SK-N-MC (cell line): ENCODE measurements at regions not wholly inside any gene's neighbourhood (a gene's known extent, or its start where the extent isn't known, plus 50 kb on each side); places are given as distances from the start of the nearest gene placed in this dataset.

Source experiments
- DNase-seq: peaks from one replicate; pipeline ENCODE4 v3.0.0-alpha.2; 2011; ENCODE audit warnings: low read depth, low spot score
- H3K27ac ChIP-seq: fragments of 200-600 bp; sonication (generic); 2 replicates; pipeline ENCODE4 v1.5.1; 2016; ENCODE audit warnings: mixed run types
- H3K36me3 ChIP-seq: fragments of 200-600 bp; sonication (generic); 2 replicates; pipeline ENCODE4 v1.6.1; 2017; ENCODE audit warnings: antibody characterized with exemption, low read length, mixed read lengths; ENCODE audit not compliant: insufficient read depth
- H3K4me3 ChIP-seq: fragments of 200-600 bp; sonication (generic); 2 replicates; pipeline ENCODE4 v1.5.1; 2016
- H3K9ac ChIP-seq: fragments of 200-600 bp; sonication (generic); 2 replicates; pipeline ENCODE4 v1.8.0; 2017; ENCODE audit warnings: mixed run types, mixed read lengths; ENCODE audit not compliant: insufficient read length
- H3K9me3 ChIP-seq: fragments of 200-600 bp; sonication (generic); 2 replicates; pipeline ENCODE4 v1.6.1; 2017; ENCODE audit warnings: low read depth, mild to moderate bottlenecking, antibody characterized with exemption, low read length, moderate library complexity, mixed read lengths
- EZH2 ChIP-seq: fragments of 200-600 bp; sonication (generic); IDR thresholded peaks from one replicate; pipeline ENCODE4 v1.6.1; 2017; ENCODE audit warnings: antibody characterized with exemption
- FOXP2 ChIP-seq: optimal IDR thresholded peaks from 2 replicates; pipeline ENCODE3; 2011; ENCODE audit warnings: mild to moderate bottlenecking, moderate library complexity; ENCODE audit not compliant: insufficient read depth; ENCODE audit errors: extremely low read length, control extremely low read depth
- POLR2AphosphoS5 ChIP-seq: IDR thresholded peaks from 2 replicates; pipeline ENCODE4 v1.6.1; 2012; ENCODE audit warnings: mild to moderate bottlenecking, low read depth, low read length, borderline replicate concordance

GRCh38 chr16:76183647-76184046, 93.6 kb upstream of the CNTNAP4 start:
- H3K4me3 ChIP-seq: no peak overlapping the region
- no peaks in the 10 kb centered on the region for H3K36me3 ChIP-seq
- TF ChIP-seq FOXP2: no peak
- no peak for TF ChIP-seq EZH2
- no peak for TF ChIP-seq POLR2AphosphoS5
- H3K27ac ChIP-seq: no peak overlapping the region
- DNase-seq: no peak
- H3K9ac ChIP-seq: no peak overlapping the region
- H3K9me3 ChIP-seq: no peaks in the 10 kb centered on the region

GRCh38 chr16:76190057-76190456, 87.1 kb upstream of the CNTNAP4 start:
- TF ChIP-seq FOXP2 (no peak), POLR2AphosphoS5 (no peak)
- Histone ChIP-seq H3K27ac (no peak overlapping the region), H3K9ac (no peak overlapping the region), H3K4me3 (no peak overlapping the region), H3K36me3 (no peaks in the 10 kb centered on the region), H3K9me3 (no peaks in the 10 kb centered on the region)
- DNase-seq: no peak

- TF ChIP-seq FOXP2: no peak
- no peak for TF ChIP-seq EZH2
- no peak for TF ChIP-seq POLR2AphosphoS5
- H3K9me3 ChIP-seq: no peaks in the 10 kb centered on the region
- DNase-seq: no peak
- H3K27ac ChIP-seq: no peak overlapping the region
- no peak overlapping the region for H3K9ac ChIP-seq
- H3K4me3 ChIP-seq: no peak overlapping the region
- H3K36me3 ChIP-seq: no peaks in the 10 kb centered on the region
Measured at GRCh38 chr16:76190480-76190879, 86.7 kb upstream of the CNTNAP4 start.

DNA sequence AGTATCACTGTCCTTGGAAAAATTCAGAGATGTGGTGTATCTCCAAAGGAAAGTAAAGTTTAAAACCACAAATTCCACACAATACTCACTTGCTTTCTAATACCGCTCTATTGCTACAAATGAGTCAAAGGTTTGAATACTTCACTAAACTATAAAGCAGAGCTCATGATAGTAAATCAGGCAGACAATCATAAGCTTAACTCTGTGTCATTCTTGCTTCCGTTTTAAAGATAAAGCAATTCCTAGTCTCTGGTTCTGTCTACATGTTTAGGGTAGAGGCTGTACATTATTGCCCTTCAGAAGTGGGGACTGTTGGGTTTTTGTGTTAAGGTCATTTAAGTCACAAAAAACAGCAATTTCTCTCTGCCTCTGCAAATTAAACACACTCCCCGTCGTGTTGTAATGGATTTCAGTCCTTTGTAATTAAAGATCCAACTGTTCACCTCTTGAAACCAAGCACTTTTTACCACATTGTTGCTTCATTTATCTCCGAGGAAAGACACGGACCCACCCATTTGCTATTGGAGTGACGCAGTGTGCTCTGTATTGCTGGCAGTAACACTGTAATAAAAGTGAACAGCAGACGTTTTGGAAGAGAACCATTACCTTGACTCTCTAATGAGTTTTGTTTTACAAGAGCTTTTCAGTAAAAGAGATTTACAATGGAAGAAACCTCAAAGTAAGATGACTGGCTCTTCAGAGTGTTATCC, 83.1 kb upstream of the CNTNAP4 start:
- H3K36me3 ChIP-seq: no peaks in the 10 kb centered on the region
- H3K9me3 ChIP-seq: no peaks in the 10 kb centered on the region
- TF ChIP-seq EZH2: no peak
- no peak for TF ChIP-seq FOXP2
- TF ChIP-seq POLR2AphosphoS5: no peak
- no peak overlapping the region for H3K4me3 ChIP-seq
- no peak overlapping the region for H3K27ac ChIP-seq
- H3K9ac ChIP-seq: no peak overlapping the region
- no peak for DNase-seq

DNA sequence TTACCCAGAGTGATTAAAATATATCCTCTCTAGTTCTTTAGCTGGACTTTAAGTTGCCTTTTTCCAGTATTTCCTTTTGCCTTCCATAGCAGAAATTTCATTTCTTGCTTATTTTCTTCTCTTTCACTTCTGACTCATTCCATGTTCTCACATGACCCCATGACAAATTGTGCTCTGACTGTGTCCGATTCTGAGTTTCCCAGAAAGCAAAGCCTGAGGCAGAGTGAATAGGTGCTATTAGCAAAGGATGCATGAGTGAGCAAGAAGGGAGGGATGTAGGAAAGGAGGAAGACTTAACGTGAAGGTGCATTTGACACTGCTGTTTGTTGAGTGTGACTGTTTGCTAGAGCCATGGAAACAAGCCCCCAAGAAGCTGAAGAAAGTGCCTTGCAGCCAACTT, 82.6 kb upstream of the CNTNAP4 start:
- TF ChIP-seq POLR2AphosphoS5 (no peak), EZH2 (no peak), FOXP2 (no peak)
- Histone ChIP-seq H3K36me3 (no peaks in the 10 kb centered on the region), H3K9me3 (no peaks in the 10 kb centered on the region), H3K4me3 (no peak overlapping the region), H3K9ac (no peak overlapping the region), H3K27ac (no peak overlapping the region)
- DNase-seq: no peak

DNA sequence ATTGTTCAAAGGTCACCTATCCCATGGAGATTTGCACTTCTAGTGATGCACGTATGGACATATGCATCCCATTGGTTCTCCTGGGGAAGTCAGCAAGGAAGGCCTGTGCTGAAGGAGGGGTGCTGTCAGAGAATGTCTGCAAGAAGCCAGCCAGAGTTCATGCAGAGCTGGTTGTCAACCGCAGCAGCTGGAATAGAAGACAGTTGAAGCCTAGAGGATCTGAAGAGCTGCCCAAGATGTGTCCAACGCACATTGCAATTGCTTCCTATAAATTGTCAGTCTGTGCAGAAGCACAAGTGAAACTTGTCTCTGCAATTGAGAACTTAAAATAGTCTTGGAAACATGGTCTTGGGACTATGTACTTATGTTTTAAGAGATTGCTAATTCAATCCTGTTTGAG, 82.1 kb upstream of the CNTNAP4 start:
- DNase-seq: no peak
- Histone ChIP-seq H3K36me3 (no peaks in the 10 kb centered on the region), H3K9ac (no peak overlapping the region), H3K9me3 (no peaks in the 10 kb centered on the region), H3K27ac (no peak overlapping the region), H3K4me3 (no peak overlapping the region)
- no peak for TF ChIP-seq EZH2
- TF ChIP-seq POLR2AphosphoS5: no peak
- TF ChIP-seq FOXP2: no peak

- Histone ChIP-seq H3K9me3 (no peaks in the 10 kb centered on the region), H3K27ac (no peak overlapping the region), H3K9ac (no peak overlapping the region), H3K36me3 (no peaks in the 10 kb centered on the region), H3K4me3 (no peak overlapping the region)
- no peak for DNase-seq
- no peak for TF ChIP-seq FOXP2
- TF ChIP-seq POLR2AphosphoS5: no peak
- TF ChIP-seq EZH2: no peak
Measured at GRCh38 chr16:76195648-76196047, 81.6 kb upstream of the CNTNAP4 start.

- no peak overlapping the region for H3K9ac ChIP-seq
- H3K9me3 ChIP-seq: no peaks in the 10 kb centered on the region
- TF ChIP-seq POLR2AphosphoS5 (no peak), FOXP2 (no peak), EZH2 (no peak)
- no peak for DNase-seq
- H3K4me3 ChIP-seq: no peak overlapping the region
- no peak overlapping the region for H3K27ac ChIP-seq
- H3K36me3 ChIP-seq: no peaks in the 10 kb centered on the region
Measured at GRCh38 chr16:76197900-76198299, 79.3 kb upstream of the CNTNAP4 start.

DNA sequence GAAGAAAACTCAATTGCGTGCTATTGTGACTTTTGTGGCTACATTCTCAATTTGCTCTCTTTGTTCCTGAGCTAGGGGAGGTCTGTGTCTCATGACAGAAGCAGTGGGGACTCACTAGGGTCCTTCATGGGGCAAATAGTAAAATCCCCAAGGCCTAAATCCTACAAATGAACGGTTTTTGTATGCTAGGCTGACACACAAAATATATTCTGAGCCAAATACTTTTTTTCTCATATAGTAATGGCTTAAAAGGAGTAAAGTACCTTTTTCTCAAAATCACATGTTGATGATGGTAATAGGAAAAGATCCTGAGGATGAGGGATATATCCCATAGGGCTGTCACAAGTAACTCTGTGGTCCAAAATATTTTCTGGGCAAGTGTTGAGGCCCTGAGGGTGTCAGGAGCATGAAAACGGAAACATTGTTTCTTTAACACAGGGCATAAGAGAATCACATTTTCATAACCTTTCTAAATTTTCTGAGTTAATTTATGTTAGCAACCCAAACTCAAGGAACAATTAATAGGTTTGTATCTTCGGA, 77.5 kb upstream of the CNTNAP4 start:
- no peak overlapping the region for H3K9ac ChIP-seq
- H3K36me3 ChIP-seq: no peaks in the 10 kb centered on the region
- H3K9me3 ChIP-seq: no peaks in the 10 kb centered on the region
- DNase-seq: no peak
- no peak overlapping the region for H3K27ac ChIP-seq
- no peak overlapping the region for H3K4me3 ChIP-seq
- no peak for TF ChIP-seq FOXP2
- no peak for TF ChIP-seq POLR2AphosphoS5
- TF ChIP-seq EZH2: no peak

DNA sequence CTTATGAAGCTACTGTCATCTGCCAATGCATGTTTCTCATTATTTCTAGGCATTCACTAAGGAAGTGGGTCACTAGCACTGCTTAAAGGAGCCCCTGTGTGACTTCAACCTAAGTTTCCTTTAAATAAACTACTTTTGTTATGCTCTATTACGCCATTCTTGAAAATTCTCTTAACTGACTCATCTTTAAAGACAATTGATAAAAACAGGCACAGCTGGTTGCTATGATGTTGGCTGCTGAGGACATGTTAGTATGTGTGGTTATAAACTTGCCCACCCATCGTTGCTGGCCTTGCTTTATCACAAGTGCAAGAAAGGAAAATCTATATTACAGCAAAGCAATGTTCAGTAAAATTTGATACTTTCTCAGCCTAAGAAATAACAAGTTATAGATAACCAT, 75.8 kb upstream of the CNTNAP4 start:
- H3K9me3 ChIP-seq: no peaks in the 10 kb centered on the region
- no peaks in the 10 kb centered on the region for H3K36me3 ChIP-seq
- DNase-seq: no peak
- TF ChIP-seq FOXP2 (no peak), EZH2 (no peak), POLR2AphosphoS5 (no peak)
- H3K4me3 ChIP-seq: no peak overlapping the region
- H3K27ac ChIP-seq: no peak overlapping the region
- H3K9ac ChIP-seq: no peak overlapping the region
